H9 (cell line): ENCODE measurements at regions not wholly inside any gene's neighbourhood (a gene's known extent, or its start where the extent isn't known, plus 50 kb on each side); places are given as distances from the start of the nearest gene placed in this dataset.

Source experiments
- DNase-seq: peaks from one replicate; pipeline ENCODE4 v3.0.0-alpha.2; 2017
- H2AFZ ChIP-seq: one replicate; pipeline ENCODE4 v1.6.1; 2013; ENCODE audit warnings: mild to moderate bottlenecking, low read length, control low read depth, moderate library complexity
- H2AK5ac ChIP-seq: 2 replicates; pipeline ENCODE4 v1.6.1; 2013; ENCODE audit warnings: low read length, control low read depth, mixed read lengths; ENCODE audit not compliant: insufficient read length
- H2BK120ac ChIP-seq: one replicate; pipeline ENCODE4 v1.6.1; 2013; ENCODE audit warnings: low read depth, mild to moderate bottlenecking, low read length, control low read depth, inconsistent platforms; ENCODE audit not compliant: poor library complexity, severe bottlenecking
- H2BK12ac ChIP-seq: 2 replicates; pipeline ENCODE4 v1.6.1; 2013; ENCODE audit warnings: low read length, control low read depth, mixed read lengths, low read depth; ENCODE audit not compliant: insufficient read length
- H2BK15ac ChIP-seq: 2 replicates; pipeline ENCODE4 v1.6.1; 2013; ENCODE audit warnings: low read depth, low read length, control low read depth
- H2BK20ac ChIP-seq: one replicate; pipeline ENCODE4 v1.6.1; 2013; ENCODE audit warnings: low read depth, mild to moderate bottlenecking, low read length, control low read depth, inconsistent platforms; ENCODE audit not compliant: poor library complexity, severe bottlenecking
- H2BK5ac ChIP-seq: 2 replicates; pipeline ENCODE4 v1.6.1; 2013; ENCODE audit warnings: low read length, control low read depth, mixed read lengths; ENCODE audit not compliant: insufficient read length
- H3K14ac ChIP-seq: 2 replicates; pipeline ENCODE4 v1.6.1; 2013; ENCODE audit warnings: low read length, control low read depth; ENCODE audit not compliant: insufficient read depth
- H3K18ac ChIP-seq: 2 replicates; pipeline ENCODE4 v1.6.1; 2013; ENCODE audit warnings: low read depth, mild to moderate bottlenecking, mixed read lengths, low read length, control low read depth; ENCODE audit not compliant: insufficient read length
- H3K23ac ChIP-seq: 2 replicates; pipeline ENCODE4 v1.6.1; 2013; ENCODE audit warnings: low read length, control low read depth, mixed read lengths, low read depth; ENCODE audit not compliant: insufficient read length
- H3K23me2 ChIP-seq: 2 replicates; pipeline ENCODE4 v1.6.1; 2013; ENCODE audit warnings: low read depth, mild to moderate bottlenecking, mixed read lengths, low read length, control low read depth; ENCODE audit not compliant: insufficient read length, poor library complexity, severe bottlenecking
- H3K27ac ChIP-seq: 2 replicates; pipeline ENCODE4 v1.5.1; 2013; ENCODE audit warnings: low read length, control low read depth, mixed read lengths, low read depth; ENCODE audit not compliant: insufficient read length
- H3K27me3 ChIP-seq: 2 replicates; pipeline ENCODE4 v1.6.1; 2013; ENCODE audit warnings: low read length, control low read depth, inconsistent platforms; ENCODE audit not compliant: insufficient read depth
- H3K4ac ChIP-seq: 2 replicates; pipeline ENCODE4 v1.6.1; 2013; ENCODE audit warnings: low read depth, mild to moderate bottlenecking, control low read depth, inconsistent platforms, low read length, moderate library complexity
- H3K4me1 ChIP-seq: 2 replicates; pipeline ENCODE4 v1.6.1; 2013; ENCODE audit warnings: low read length, control low read depth, inconsistent platforms; ENCODE audit not compliant: insufficient read depth
- H3K4me2 ChIP-seq: 2 replicates; pipeline ENCODE4 v1.6.1; 2013; ENCODE audit warnings: low read length, control low read depth, mixed read lengths; ENCODE audit not compliant: insufficient read length, insufficient read depth
- H3K56ac ChIP-seq: 2 replicates; pipeline ENCODE4 v1.6.1; 2013; ENCODE audit warnings: low read depth, mild to moderate bottlenecking, mixed read lengths, low read length, control low read depth; ENCODE audit not compliant: insufficient read length
- H3K79me1 ChIP-seq: 2 replicates; pipeline ENCODE4 v1.6.1; 2013; ENCODE audit warnings: low read depth, mild to moderate bottlenecking, moderate library complexity, low read length, control low read depth, inconsistent platforms; ENCODE audit not compliant: insufficient read depth, poor library complexity, severe bottlenecking
- H3K79me2 ChIP-seq: 2 replicates; pipeline ENCODE4 v1.6.1; 2013; ENCODE audit warnings: low read length, control low read depth, inconsistent platforms; ENCODE audit not compliant: insufficient read depth
- H3K9ac ChIP-seq: 2 replicates; pipeline ENCODE4 v1.6.1; 2013; ENCODE audit warnings: low read length, control low read depth, mixed read lengths; ENCODE audit not compliant: insufficient read length; ENCODE audit errors: extremely low read depth
- H3K9me3 ChIP-seq: one replicate; pipeline ENCODE4 v1.6.1; 2013; ENCODE audit warnings: low read depth, low read length, inconsistent platforms; ENCODE audit not compliant: control insufficient read depth
- H3T11ph ChIP-seq: one replicate; pipeline ENCODE4 v1.6.1; 2013; ENCODE audit warnings: mild to moderate bottlenecking, low read length, control low read depth, inconsistent platforms
- H4K20me1 ChIP-seq: one replicate; pipeline ENCODE4 v1.6.1; 2013; ENCODE audit not compliant: control insufficient read depth, insufficient read length, insufficient read depth
- H4K5ac ChIP-seq: 2 replicates; pipeline ENCODE4 v1.6.1; 2013; ENCODE audit warnings: low read depth, mild to moderate bottlenecking, mixed read lengths, low read length, control low read depth; ENCODE audit not compliant: insufficient read length
- H4K8ac ChIP-seq: replicated peaks from 2 replicates; pipeline ENCODE4 v1.6.1; 2013; ENCODE audit warnings: low read length, control low read depth, mixed read lengths, low read depth; ENCODE audit not compliant: insufficient read length
- H4K91ac ChIP-seq: 2 replicates; pipeline ENCODE4 v1.6.1; 2013; ENCODE audit warnings: low read depth, mild to moderate bottlenecking, moderate library complexity, mixed read lengths, low read length, control low read depth; ENCODE audit not compliant: insufficient read length
- H3K27ac Mint-ChIP-seq, 3 experiments: 2 replicates in 2 of 3; 3 replicates in 1 of 3; pipeline ENCODE4 v1.8.0; 2020 to 2021; ENCODE audit warnings: mixed read lengths in 3 of 3, mild to moderate bottlenecking in 1 of 3, moderate library complexity in 1 of 3
- H3K27me3 Mint-ChIP-seq: 2 replicates; pipeline ENCODE4 v1.8.0; 2021; ENCODE audit warnings: low read depth, mild to moderate bottlenecking, moderate library complexity, mixed read lengths
- H3K36me3 Mint-ChIP-seq, 3 experiments: 2 replicates in 2 of 3; 3 replicates in 1 of 3; pipeline ENCODE4 v1.8.0; 2020 to 2021; ENCODE audit warnings: low read depth in 3 of 3, mixed read lengths in 3 of 3; ENCODE audit not compliant: insufficient read depth in 1 of 3
- H3K4me1 Mint-ChIP-seq, 2 experiments: 2 replicates each; pipeline ENCODE4 v1.8.0; 2020; ENCODE audit warnings: mixed read lengths in 2 of 2
- H3K4me3 Mint-ChIP-seq, 2 experiments: 2 replicates in 1 of 2; 3 replicates in 1 of 2; pipeline ENCODE4 v1.8.0; 2020 to 2021; ENCODE audit warnings: mild to moderate bottlenecking in 2 of 2, mixed read lengths in 2 of 2, moderate library complexity in 1 of 2
- H3K9me3 Mint-ChIP-seq, 2 experiments: 2 replicates in 1 of 2; 3 replicates in 1 of 2; pipeline ENCODE4 v1.8.0; 2020; ENCODE audit warnings: mild to moderate bottlenecking in 2 of 2, mixed read lengths in 2 of 2, moderate library complexity in 1 of 2
- CTCF ChIP-seq: fragments of 200-600 bp; sonication (generic); conservative IDR thresholded peaks from 3 replicates; pipeline ENCODE4 v1.8.0; 2021; ENCODE audit warnings: antibody characterized with exemption, mild to moderate bottlenecking
- WGBS: extraction: QIAGEN DNeasy Blood & Tissue Kit; methylation state at CpG from one replicate; pipeline ENCODE4 v1.1.7; 2013; ENCODE audit warnings: missing lambda C conversion rate, low lambda C conversion rate, mixed read lengths; ENCODE audit not compliant: insufficient read length; ENCODE audit errors: extremely low coverage; 5-methylcytosine and 5-hydroxymethylcytosine counted together

- no peaks in the 10 kb centered on the region for H3K79me1 ChIP-seq
- no peak overlapping the region for H2BK15ac ChIP-seq
- no peak for DNase-seq
- no peak overlapping the region for H3T11ph ChIP-seq
- no peak overlapping the region for H3K23ac ChIP-seq
- no peak overlapping the region for H2AK5ac ChIP-seq
- no peaks in the 10 kb centered on the region for H3K79me2 ChIP-seq
- no peaks in the 10 kb centered on the region for H3K9me3 Mint-ChIP-seq
- no peak overlapping the region for H4K8ac ChIP-seq
- no CpG with 5 or more reads among the region's 8 CpGs for WGBS
- H3K14ac ChIP-seq, result no peak overlapping the region
- H3K27me3 Mint-ChIP-seq, result no peaks in the 10 kb centered on the region
- no peaks in the 10 kb centered on the region for H3K23me2 ChIP-seq
- H2AFZ ChIP-seq, result no peak overlapping the region
- H4K20me1 ChIP-seq, result no peaks in the 10 kb centered on the region
- H3K27me3 ChIP-seq, result no peaks in the 10 kb centered on the region
- H3K27ac ChIP-seq, result no peak overlapping the region
- TF ChIP-seq CTCF, result no peak
- H3K4me1 ChIP-seq, result peaks cover 2% of the 10 kb centered on the region; the same call in 1 of the 2 replicates
- H4K91ac ChIP-seq, result no peak overlapping the region
- no peak overlapping the region for H2BK20ac ChIP-seq
- peaks cover 22 to 26% of the 10 kb centered on the region in 2 experiments for H3K4me1 Mint-ChIP-seq
- no peak overlapping the region for H3K4ac ChIP-seq
- H3K56ac ChIP-seq, result no peak overlapping the region
- H2BK5ac ChIP-seq, result no peak overlapping the region
- no peak overlapping the region for H3K27ac Mint-ChIP-seq
- H4K5ac ChIP-seq, result no peak overlapping the region
- no peak overlapping the region for H3K4me3 Mint-ChIP-seq
- no peaks in the 10 kb centered on the region for H3K36me3 Mint-ChIP-seq
- no peak overlapping the region for H3K4me2 ChIP-seq
- no peak overlapping the region for H2BK120ac ChIP-seq
- H3K9ac ChIP-seq, result no peak overlapping the region
- H3K18ac ChIP-seq, result no peak overlapping the region
- no peaks in the 10 kb centered on the region for H3K9me3 ChIP-seq
- no peak overlapping the region for H2BK12ac ChIP-seq
These were observed 111.9 kb upstream of the PPARGC1A start for GRCh38 chr4:24001486-24002329.
